GM20000 (cell line): ENCODE measurements at regions not wholly inside any gene's neighbourhood (a gene's known extent, or its start where the extent isn't known, plus 50 kb on each side); places are given as distances from the start of the nearest gene placed in this dataset.

Source experiments
- DNase-seq: peaks from one replicate; pipeline ENCODE4 v3.0.0; 2012; ENCODE audit warnings: low spot score
- CTCF ChIP-seq: IDR thresholded peaks from 2 replicates; pipeline ENCODE4 v1.5.1; 2012; ENCODE audit warnings: mild to moderate bottlenecking, control low read depth; ENCODE audit errors: extremely low read depth, missing control alignments

GRCh38 chr10:31582365-31583052 is 263.5 kb downstream of the ZEB1 start:
- no peak for TF ChIP-seq CTCF
- no peak for DNase-seq

- TF ChIP-seq CTCF, result no peak
- peak; percentile 73 for DNase-seq
These were observed 262.8 kb downstream of the ZEB1 start for GRCh38 chr10:31581741-31582323.

GRCh38 chr10:31580646-31581045 is 261.6 kb downstream of the ZEB1 start:
- no peak for DNase-seq
- no peak for TF ChIP-seq CTCF
